Heart left ventricle (tissue), 16 donors: ENCODE measurements at regions not wholly inside any gene's neighbourhood (a gene's known extent, or its start where the extent isn't known, plus 50 kb on each side); places are given as distances from the start of the nearest gene placed in this dataset.

Experiments
- ATAC-seq, 4 donors: fragments of 200-7000 bp; cut with Tn5 transposase; one replicate each; pipeline ENCODE4 v1.9.1; 2020 to 2022; ENCODE audit warnings: moderate library complexity in 4 of 4, mild to moderate bottlenecking in 3 of 4, moderate number of reproducible peaks in 1 of 4
- DNase-seq, 5 donors: peaks; one replicate each; pipeline ENCODE4 v3.0.0-alpha.2; 2020
- H3K27ac ChIP-seq, 12 donors: fragments of 200-600 bp; sonication (generic) in 4 of 12; one replicate each; pipeline versions ENCODE4 v1.5.0 to v1.8.0; 2016 to 2022; ENCODE audit warnings: mild to moderate bottlenecking in 2 of 12
- H3K27me3 ChIP-seq, 9 donors: fragments of 200-600 bp; sonication (generic) in 2 of 9; one replicate each; pipeline versions ENCODE4 v1.5.1 to v1.8.0; 2016 to 2022; ENCODE audit warnings: mild to moderate bottlenecking in 3 of 9
- H3K36me3 ChIP-seq, 9 donors: fragments of 200-600 bp; sonication (generic) in 2 of 9; one replicate each; pipeline versions ENCODE4 v1.5.0 to v1.8.0; 2018 to 2022; ENCODE audit warnings: mild to moderate bottlenecking in 2 of 9
- H3K4me1 ChIP-seq, 12 donors: fragments of 200-600 bp; sonication (generic) in 4 of 12; one replicate each; pipeline versions ENCODE4 v1.5.0 to v1.8.0; 2016 to 2022; ENCODE audit warnings: mild to moderate bottlenecking in 3 of 12
- H3K4me3 ChIP-seq, 12 donors: fragments of 200-600 bp; sonication (generic) in 4 of 12; one replicate each; pipeline versions ENCODE4 v1.5.0 to v1.8.0; 2017 to 2022; ENCODE audit warnings: mild to moderate bottlenecking in 9 of 12, moderate library complexity in 4 of 12
- H3K9me3 ChIP-seq, 12 donors: fragments of 200-600 bp; sonication (generic) in 4 of 12; one replicate each; pipeline versions ENCODE4 v1.5.0 to v1.8.0; 2016 to 2022; ENCODE audit warnings: mild to moderate bottlenecking in 1 of 12
- POLR2A ChIP-seq, 2 donors: fragments of 450-650 bp; IDR thresholded peaks; one replicate each; pipeline ENCODE4 v1.6.1; 2017; ENCODE audit warnings: antibody characterized with exemption in 2 of 2, mild to moderate bottlenecking in 2 of 2, moderate library complexity in 2 of 2
- WGBS, 4 donors: extraction: QIAGEN DNeasy Blood & Tissue Kit in 2 of 4; methylation state at CpG; one replicate each; pipeline versions ENCODE4 v1.1.5 to v1.1.7; 2013 to 2018; 5-methylcytosine and 5-hydroxymethylcytosine counted together
- intact Hi-C, 10 donors: fragments of 100-400 bp; cut with DNase I; formaldehyde crosslinking; loops; one replicate each; pipeline versions ENCODE4 v1.11.1 to v1.14.2; 2022
- TF ChIP-seq, protein P1 (sequence below), 12 donors: fragments of 200-600 bp; sonication (generic) in 4 of 12; IDR thresholded peaks; one replicate each; pipeline versions ENCODE4 v1.5.0 to v1.8.0; 2018 to 2022; ENCODE audit warnings: antibody characterized with exemption in 12 of 12, mild to moderate bottlenecking in 5 of 12
- donor health status: ischemic (EF 13 %, LVEDD 7.1; RV severe dilation, severe dysfunction).
- donor health status: healthy with polysubstance abuse.
- donor health status: DM: no; HTN: yes; CAD: no.
- donor health status: DM: no; HTN: no; CAD: no.
- donor health status: ischemic (EF 25% LVEDD 6.9; RV normal size, moderate dysfunction).
- donor health status: ischemic (EF 25% LVEDD 5.7; RV mildly dilated, moderate dysfunction).
- donor health status: healthy.
- donor health status: DM: yes; HTN: yes; CAD: no.
- donor health status: ischemic (EF 35%, LVEDD 5.7; RV mildly dilated, moderate dysfunction).
- donor health status: nonischemic (EF 11% LVEDD 7.7; RV severe dilation, severe dysfunction).
- donor health status: DM: yes; HTN: yes; CAD: no.
- donor health status: PGD.
- donor health status: ischemic (EF 29% LVEDD 5.4; RV normal size, mild dysfunction).
- donor health status: nonischemic (EF 23%, LVEDD 6.1; RV moderate dilation, normal function).

DNA sequence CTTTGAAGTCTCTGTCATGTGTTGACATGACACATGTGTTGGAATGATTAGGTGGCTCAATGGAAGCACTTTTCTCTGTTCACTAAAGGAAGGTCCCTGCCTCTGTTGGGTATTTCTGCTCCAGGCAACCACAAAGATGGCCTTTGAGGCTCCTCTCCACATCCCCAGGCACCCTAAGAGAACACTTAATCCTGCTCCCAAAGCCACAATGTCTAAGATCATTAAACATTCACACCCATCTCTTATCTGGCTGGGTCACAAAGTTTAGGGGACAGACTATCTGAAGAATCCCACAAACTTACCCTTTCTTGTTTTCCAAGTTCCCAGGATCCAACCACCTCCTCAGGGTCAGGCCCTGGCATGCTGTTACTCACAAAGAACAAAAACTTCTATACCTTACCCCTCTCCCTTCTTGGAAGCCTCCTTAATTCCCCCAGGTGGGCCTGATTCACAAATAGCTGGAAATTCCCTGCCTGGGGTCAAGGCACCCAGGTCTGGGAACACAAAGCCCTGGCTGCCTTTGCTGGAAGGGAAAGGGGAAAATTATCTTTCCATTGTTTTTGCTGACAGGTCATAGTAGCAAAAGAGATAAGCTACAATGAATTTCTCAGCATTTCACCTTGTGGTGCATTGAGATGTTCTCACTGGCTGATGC is 333.7 kb downstream of the PCNX1 start:
- H3K27me3 ChIP-seq: no peaks in the 10 kb centered on the region
- DNase-seq (no peak), ATAC-seq (no peak)
- H3K4me1 ChIP-seq: peaks cover 0 to 31% (median 9%) of the 10 kb centered on the region in 12 donors
- H3K36me3 ChIP-seq: no peaks in the 10 kb centered on the region
- no peak overlapping the region for H3K4me3 ChIP-seq
- H3K27ac ChIP-seq: no peak overlapping the region
- H3K9me3 ChIP-seq: no peaks in the 10 kb centered on the region
- TF ChIP-seq POLR2A (IDR thresholded peaks at IDR 0.05): no peak
- TF ChIP-seq, protein P1, sequence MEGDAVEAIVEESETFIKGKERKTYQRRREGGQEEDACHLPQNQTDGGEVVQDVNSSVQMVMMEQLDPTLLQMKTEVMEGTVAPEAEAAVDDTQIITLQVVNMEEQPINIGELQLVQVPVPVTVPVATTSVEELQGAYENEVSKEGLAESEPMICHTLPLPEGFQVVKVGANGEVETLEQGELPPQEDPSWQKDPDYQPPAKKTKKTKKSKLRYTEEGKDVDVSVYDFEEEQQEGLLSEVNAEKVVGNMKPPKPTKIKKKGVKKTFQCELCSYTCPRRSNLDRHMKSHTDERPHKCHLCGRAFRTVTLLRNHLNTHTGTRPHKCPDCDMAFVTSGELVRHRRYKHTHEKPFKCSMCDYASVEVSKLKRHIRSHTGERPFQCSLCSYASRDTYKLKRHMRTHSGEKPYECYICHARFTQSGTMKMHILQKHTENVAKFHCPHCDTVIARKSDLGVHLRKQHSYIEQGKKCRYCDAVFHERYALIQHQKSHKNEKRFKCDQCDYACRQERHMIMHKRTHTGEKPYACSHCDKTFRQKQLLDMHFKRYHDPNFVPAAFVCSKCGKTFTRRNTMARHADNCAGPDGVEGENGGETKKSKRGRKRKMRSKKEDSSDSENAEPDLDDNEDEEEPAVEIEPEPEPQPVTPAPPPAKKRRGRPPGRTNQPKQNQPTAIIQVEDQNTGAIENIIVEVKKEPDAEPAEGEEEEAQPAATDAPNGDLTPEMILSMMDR (IDR thresholded peaks at IDR 0.05): no peak
- intact Hi-C loops: no loop called here

DNA sequence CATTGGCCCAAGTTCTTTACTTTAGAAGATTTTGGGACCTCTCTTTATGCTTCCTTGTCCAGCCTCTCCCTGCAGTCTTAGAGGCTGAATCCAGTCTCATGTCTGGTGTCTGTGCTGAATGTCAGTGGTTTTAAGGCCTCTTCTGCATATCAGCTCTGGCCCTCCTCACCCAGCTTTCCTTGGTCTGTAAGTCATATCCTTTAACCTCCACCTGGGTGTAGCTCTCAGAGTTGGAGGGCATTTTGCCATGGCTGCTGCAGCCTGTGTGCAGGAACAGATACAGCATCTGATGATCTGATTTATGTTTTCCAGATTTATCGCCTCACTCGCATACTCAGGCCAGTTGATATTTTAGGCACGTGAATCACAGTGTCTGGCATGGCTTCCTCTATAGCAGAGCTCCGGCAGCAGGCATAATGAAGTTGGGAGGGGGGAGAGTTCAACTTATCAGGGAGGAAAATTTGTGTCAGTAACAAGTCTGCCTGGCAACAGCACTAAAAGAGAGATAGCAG is 335.0 kb downstream of the PCNX1 start:
- 13 to 26% (median 21%) methylated on average over 4 of the region's 4 CpGs for WGBS, 4 donors
- no peaks in the 10 kb centered on the region for H3K36me3 ChIP-seq
- H3K4me1 ChIP-seq: peaks cover 0 to 23% (median 8%) of the 10 kb centered on the region in 12 donors
- H3K27ac ChIP-seq: peak overlapping the region in 6 of 12 donors; percentile 13 to 59 (median 33)
- DNase-seq (peak in 1 of 5 donors; percentile 43), ATAC-seq (peak; percentile 79 to 96 (median 85))
- intact Hi-C loops: no loop called here
- no peaks in the 10 kb centered on the region for H3K9me3 ChIP-seq
- H3K4me3 ChIP-seq: no peak overlapping the region
- H3K27me3 ChIP-seq: no peaks in the 10 kb centered on the region
- TF ChIP-seq POLR2A (IDR thresholded peaks at IDR 0.05): no peak
- TF ChIP-seq, protein P1 (IDR thresholded peaks at IDR 0.05): no peak

DNA sequence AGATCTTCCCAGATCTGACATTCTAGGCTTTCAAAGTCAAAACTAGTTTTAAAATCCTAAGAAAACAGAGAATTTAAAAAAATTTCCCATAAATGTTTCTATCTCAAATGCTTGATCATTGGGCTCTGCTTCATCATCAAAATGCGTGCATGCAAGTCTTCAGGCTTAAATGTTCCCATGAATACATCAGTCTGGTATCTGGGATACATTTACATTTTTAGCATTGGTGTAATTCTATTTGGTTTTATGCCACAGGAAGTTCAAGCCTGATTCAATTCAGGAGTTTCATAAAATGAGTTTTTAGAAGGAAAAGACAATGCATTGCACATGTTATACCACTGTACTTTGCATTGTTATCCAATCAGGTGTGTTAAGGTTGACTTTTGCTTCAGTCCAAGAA is 336.4 kb downstream of the PCNX1 start:
- no peaks in the 10 kb centered on the region for H3K27me3 ChIP-seq
- whole genome bisulfite sequencing, 4 donors: 76 to 86% (median 80%) methylated on average over 1 of the region's 1 CpG
- DNase-seq (no peak), ATAC-seq (no peak)
- peaks cover 0 to 23% (median 8%) of the 10 kb centered on the region in 12 donors for H3K4me1 ChIP-seq
- no peaks in the 10 kb centered on the region for H3K36me3 ChIP-seq
- no peaks in the 10 kb centered on the region for H3K9me3 ChIP-seq
- intact Hi-C loops: no loop called here
- TF ChIP-seq, protein P1 (IDR thresholded peaks at IDR 0.05): no peak
- TF ChIP-seq POLR2A (IDR thresholded peaks at IDR 0.05): no peak
- no peak overlapping the region for H3K27ac ChIP-seq
- H3K4me3 ChIP-seq: no peak overlapping the region

DNA sequence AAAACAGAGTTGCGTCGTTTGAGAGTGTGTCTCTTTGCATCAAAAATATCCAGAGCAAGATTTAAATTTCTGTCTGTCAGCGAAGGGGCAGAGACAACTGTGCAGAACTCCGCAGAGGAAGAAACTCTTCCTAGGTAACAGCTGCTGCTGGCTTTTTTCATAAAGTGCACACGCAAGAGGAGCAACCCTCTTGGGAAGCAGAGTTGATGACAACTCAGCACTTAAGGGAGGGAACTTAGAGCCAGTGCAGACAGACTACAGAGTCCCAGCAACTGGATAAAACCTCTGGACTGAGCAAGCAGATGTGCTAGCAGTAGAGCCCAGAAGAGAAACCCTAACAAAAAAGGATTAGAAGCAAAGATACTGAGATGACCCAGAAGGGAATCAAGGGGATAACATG is 337.1 kb downstream of the PCNX1 start:
- intact Hi-C loops: no loop called here
- H3K27me3 ChIP-seq: no peaks in the 10 kb centered on the region
- H3K4me1 ChIP-seq: peaks cover 0 to 23% (median 8%) of the 10 kb centered on the region in 12 donors
- DNase-seq (no peak), ATAC-seq (peak in 1 of 4 donors; percentile 41)
- no peak overlapping the region for H3K27ac ChIP-seq
- 37 to 42% (median 41%) methylated on average over 5 of the region's 5 CpGs for WGBS, 4 donors
- H3K9me3 ChIP-seq: no peaks in the 10 kb centered on the region
- no peak overlapping the region for H3K4me3 ChIP-seq
- TF ChIP-seq POLR2A (IDR thresholded peaks at IDR 0.05): no peak
- TF ChIP-seq, protein P1 (IDR thresholded peaks at IDR 0.05): no peak
- no peaks in the 10 kb centered on the region for H3K36me3 ChIP-seq
